Heart left ventricle (tissue), 16 donors: ENCODE measurements at regions not wholly inside any gene's neighbourhood (a gene's known extent, or its start where the extent isn't known, plus 50 kb on each side); places are given as distances from the start of the nearest gene placed in this dataset.

Experiments
- ATAC-seq, 4 donors: fragments of 200-7000 bp; cut with Tn5 transposase; one replicate each; pipeline ENCODE4 v1.9.1; 2020 to 2022; ENCODE audit warnings: moderate library complexity in 4 of 4, mild to moderate bottlenecking in 3 of 4, moderate number of reproducible peaks in 1 of 4
- DNase-seq, 5 donors: peaks; one replicate each; pipeline ENCODE4 v3.0.0-alpha.2; 2020
- H3K27ac ChIP-seq, 12 donors: fragments of 200-600 bp; sonication (generic) in 4 of 12; one replicate each; pipeline versions ENCODE4 v1.5.0 to v1.8.0; 2016 to 2022; ENCODE audit warnings: mild to moderate bottlenecking in 2 of 12
- H3K27me3 ChIP-seq, 9 donors: fragments of 200-600 bp; sonication (generic) in 2 of 9; one replicate each; pipeline versions ENCODE4 v1.5.1 to v1.8.0; 2016 to 2022; ENCODE audit warnings: mild to moderate bottlenecking in 3 of 9
- H3K36me3 ChIP-seq, 9 donors: fragments of 200-600 bp; sonication (generic) in 2 of 9; one replicate each; pipeline versions ENCODE4 v1.5.0 to v1.8.0; 2018 to 2022; ENCODE audit warnings: mild to moderate bottlenecking in 2 of 9
- H3K4me1 ChIP-seq, 12 donors: fragments of 200-600 bp; sonication (generic) in 4 of 12; one replicate each; pipeline versions ENCODE4 v1.5.0 to v1.8.0; 2016 to 2022; ENCODE audit warnings: mild to moderate bottlenecking in 3 of 12
- H3K4me3 ChIP-seq, 12 donors: fragments of 200-600 bp; sonication (generic) in 4 of 12; one replicate each; pipeline versions ENCODE4 v1.5.0 to v1.8.0; 2017 to 2022; ENCODE audit warnings: mild to moderate bottlenecking in 9 of 12, moderate library complexity in 4 of 12
- H3K9me3 ChIP-seq, 12 donors: fragments of 200-600 bp; sonication (generic) in 4 of 12; one replicate each; pipeline versions ENCODE4 v1.5.0 to v1.8.0; 2016 to 2022; ENCODE audit warnings: mild to moderate bottlenecking in 1 of 12
- POLR2A ChIP-seq, 2 donors: fragments of 450-650 bp; IDR thresholded peaks; one replicate each; pipeline ENCODE4 v1.6.1; 2017; ENCODE audit warnings: antibody characterized with exemption in 2 of 2, mild to moderate bottlenecking in 2 of 2, moderate library complexity in 2 of 2
- WGBS, 4 donors: extraction: QIAGEN DNeasy Blood & Tissue Kit in 2 of 4; methylation state at CpG; one replicate each; pipeline versions ENCODE4 v1.1.5 to v1.1.7; 2013 to 2018; 5-methylcytosine and 5-hydroxymethylcytosine counted together
- intact Hi-C, 10 donors: fragments of 100-400 bp; cut with DNase I; formaldehyde crosslinking; loops; one replicate each; pipeline versions ENCODE4 v1.11.1 to v1.14.2; 2022
- TF ChIP-seq, protein P1 (sequence below), 12 donors: fragments of 200-600 bp; sonication (generic) in 4 of 12; IDR thresholded peaks; one replicate each; pipeline versions ENCODE4 v1.5.0 to v1.8.0; 2018 to 2022; ENCODE audit warnings: antibody characterized with exemption in 12 of 12, mild to moderate bottlenecking in 5 of 12
- donor health status: ischemic (EF 13 %, LVEDD 7.1; RV severe dilation, severe dysfunction).
- donor health status: healthy with polysubstance abuse.
- donor health status: DM: no; HTN: yes; CAD: no.
- donor health status: DM: no; HTN: no; CAD: no.
- donor health status: ischemic (EF 25% LVEDD 6.9; RV normal size, moderate dysfunction).
- donor health status: ischemic (EF 25% LVEDD 5.7; RV mildly dilated, moderate dysfunction).
- donor health status: healthy.
- donor health status: DM: yes; HTN: yes; CAD: no.
- donor health status: ischemic (EF 35%, LVEDD 5.7; RV mildly dilated, moderate dysfunction).
- donor health status: nonischemic (EF 11% LVEDD 7.7; RV severe dilation, severe dysfunction).
- donor health status: DM: yes; HTN: yes; CAD: no.
- donor health status: PGD.
- donor health status: ischemic (EF 29% LVEDD 5.4; RV normal size, mild dysfunction).
- donor health status: nonischemic (EF 23%, LVEDD 6.1; RV moderate dilation, normal function).

GRCh38 chr16:86042996-86043725, 144.2 kb downstream of the IRF8 start:
- intact Hi-C loops: no loop called here
- Histone ChIP-seq H3K27me3 (peaks cover 0 to 59% (median 13%) of the 10 kb centered on the region in 9 donors), H3K36me3 (no peaks in the 10 kb centered on the region), H3K9me3 (no peaks in the 10 kb centered on the region), H3K27ac (no peak overlapping the region), H3K4me1 (peaks cover 0 to 6% (median 0%) of the 10 kb centered on the region in 12 donors), H3K4me3 (no peak overlapping the region)
- ATAC-seq (no peak), DNase-seq (no peak)
- WGBS, 4 donors: 73 to 81% (median 78%) methylated on average over 10 to 12 of the region's 12 CpGs
- TF ChIP-seq, protein P1, sequence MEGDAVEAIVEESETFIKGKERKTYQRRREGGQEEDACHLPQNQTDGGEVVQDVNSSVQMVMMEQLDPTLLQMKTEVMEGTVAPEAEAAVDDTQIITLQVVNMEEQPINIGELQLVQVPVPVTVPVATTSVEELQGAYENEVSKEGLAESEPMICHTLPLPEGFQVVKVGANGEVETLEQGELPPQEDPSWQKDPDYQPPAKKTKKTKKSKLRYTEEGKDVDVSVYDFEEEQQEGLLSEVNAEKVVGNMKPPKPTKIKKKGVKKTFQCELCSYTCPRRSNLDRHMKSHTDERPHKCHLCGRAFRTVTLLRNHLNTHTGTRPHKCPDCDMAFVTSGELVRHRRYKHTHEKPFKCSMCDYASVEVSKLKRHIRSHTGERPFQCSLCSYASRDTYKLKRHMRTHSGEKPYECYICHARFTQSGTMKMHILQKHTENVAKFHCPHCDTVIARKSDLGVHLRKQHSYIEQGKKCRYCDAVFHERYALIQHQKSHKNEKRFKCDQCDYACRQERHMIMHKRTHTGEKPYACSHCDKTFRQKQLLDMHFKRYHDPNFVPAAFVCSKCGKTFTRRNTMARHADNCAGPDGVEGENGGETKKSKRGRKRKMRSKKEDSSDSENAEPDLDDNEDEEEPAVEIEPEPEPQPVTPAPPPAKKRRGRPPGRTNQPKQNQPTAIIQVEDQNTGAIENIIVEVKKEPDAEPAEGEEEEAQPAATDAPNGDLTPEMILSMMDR (IDR thresholded peaks at IDR 0.05): no peak
- TF ChIP-seq POLR2A (IDR thresholded peaks at IDR 0.05): no peak

DNA sequence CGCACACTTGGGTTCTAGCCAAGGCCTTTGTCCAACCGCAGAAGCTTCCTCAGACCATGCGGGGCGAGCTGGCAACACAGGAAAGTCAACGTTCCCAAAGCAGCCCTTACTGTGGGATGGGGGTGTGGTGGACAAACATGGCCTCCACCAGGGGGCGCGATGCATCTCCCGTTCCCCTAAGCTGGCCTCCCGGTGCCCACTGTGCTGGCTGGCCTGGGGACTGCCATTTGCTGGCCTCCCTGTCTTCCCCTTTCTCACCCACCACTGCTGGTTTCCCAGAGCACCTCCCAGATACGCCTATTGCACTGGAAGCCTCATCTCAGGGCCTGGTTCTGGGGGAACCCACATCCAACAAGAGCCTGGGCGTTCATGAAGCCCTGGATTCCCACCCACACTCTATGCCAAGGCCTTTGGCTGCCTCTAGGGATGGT, 145.3 kb downstream of the IRF8 start:
- Histone ChIP-seq H3K36me3 (no peaks in the 10 kb centered on the region), H3K9me3 (no peaks in the 10 kb centered on the region), H3K27me3 (peaks cover 0 to 69% (median 23%) of the 10 kb centered on the region in 9 donors), H3K4me1 (no peaks in the 10 kb centered on the region), H3K27ac (no peak overlapping the region), H3K4me3 (no peak overlapping the region)
- ATAC-seq (peak in 1 of 4 donors; percentile 48), DNase-seq (no peak)
- 34 to 44% (median 40%) methylated on average over 7 to 11 of the region's 11 CpGs for WGBS, 4 donors
- no peak for TF ChIP-seq POLR2A (IDR thresholded peaks at IDR 0.05)
- TF ChIP-seq, protein P1 (IDR thresholded peaks at IDR 0.05): peak in 11 of 12 donors; percentile 11 to 51 (median 39)
- intact Hi-C loops: no loop called here

GRCh38 chr16:86044881-86045590, 146.1 kb downstream of the IRF8 start:
- TF ChIP-seq POLR2A (IDR thresholded peaks at IDR 0.05): no peak
- TF ChIP-seq, protein P1 (IDR thresholded peaks at IDR 0.05): no peak
- Histone ChIP-seq H3K4me3 (no peak overlapping the region), H3K27me3 (peaks cover 0 to 72% (median 31%) of the 10 kb centered on the region in 9 donors), H3K36me3 (no peaks in the 10 kb centered on the region), H3K9me3 (no peaks in the 10 kb centered on the region), H3K4me1 (no peaks in the 10 kb centered on the region), H3K27ac (no peak overlapping the region)
- no peak for ATAC-seq
- intact Hi-C loops: no loop called here
- WGBS, 4 donors: 67 to 74% (median 70%) methylated on average over 8 of the region's 8 CpGs
- DNase-seq: no peak

DNA sequence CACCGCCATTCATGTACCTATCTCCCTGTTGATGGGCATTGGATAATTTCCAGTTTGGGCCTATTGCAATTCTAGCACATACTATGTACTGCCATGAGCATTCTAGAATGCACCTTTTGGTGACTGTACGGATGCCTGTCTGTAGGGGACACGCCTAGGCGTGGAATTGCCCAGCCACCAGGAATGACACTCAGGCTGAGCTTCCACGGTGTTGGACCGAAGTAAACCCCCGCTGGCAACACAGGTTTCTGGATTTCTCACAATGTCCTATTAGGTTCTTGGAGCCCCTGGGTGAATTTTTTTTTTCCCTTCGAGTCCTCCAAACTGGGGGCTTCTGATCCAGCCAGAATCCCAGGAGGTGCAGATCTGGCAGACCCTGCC, 146.6 kb downstream of the IRF8 start:
- WGBS, 4 donors: 84 to 89% (median 86%) methylated on average over 8 of the region's 8 CpGs
- H3K36me3 ChIP-seq: no peaks in the 10 kb centered on the region
- H3K4me3 ChIP-seq: no peak overlapping the region
- intact Hi-C loops: no loop called here
- TF ChIP-seq POLR2A (IDR thresholded peaks at IDR 0.05): no peak
- TF ChIP-seq, protein P1 (IDR thresholded peaks at IDR 0.05): no peak
- no peaks in the 10 kb centered on the region for H3K9me3 ChIP-seq
- no peak for ATAC-seq
- H3K27ac ChIP-seq: no peak overlapping the region
- H3K27me3 ChIP-seq: peaks cover 0 to 77% (median 33%) of the 10 kb centered on the region in 9 donors
- H3K4me1 ChIP-seq: no peaks in the 10 kb centered on the region
- no peak for DNase-seq
